SK-N-SH (cell line): ENCODE measurements at regions not wholly inside any gene's neighbourhood (a gene's known extent, or its start where the extent isn't known, plus 50 kb on each side); places are given as distances from the start of the nearest gene placed in this dataset.

Source experiments
- CTCF ChIA-PET: fragments of 300-600, 350-600 bp; formaldehyde crosslinking; extraction: SDS; loops from one replicate; lab custom pipeline; 2021; lab: Yijun Ruan, JAX
- POLR2A ChIA-PET: fragments of 350-600 bp; sonication (Branson Sonifier 250); formaldehyde crosslinking; extraction: SDS; loops from one replicate; lab custom pipeline; 2020; ENCODE audit warnings: antibody characterized with exemption, inconsistent platforms; lab: Yijun Ruan, JAX
- DNase-seq: peaks from one replicate; pipeline ENCODE4 v3.0.0; 2012
- H2AFZ ChIP-seq: fragments of 200-600 bp; sonication (generic); 2 replicates; pipeline ENCODE4 v1.8.1; 2016; ENCODE audit warnings: antibody characterized with exemption, mild to moderate bottlenecking, low read depth
- H3F3A ChIP-seq: fragments of 200-600 bp; sonication (generic); replicated peaks from 2 replicates; pipeline ENCODE3; 2016; ENCODE audit warnings: antibody characterized with exemption, mild to moderate bottlenecking; ENCODE audit not compliant: insufficient read depth
- H3K27ac ChIP-seq, 2 experiments: fragments of 200-500 bp in 1 of 2; fragments of 200-600 bp in 1 of 2; sonication (Bioruptor generic) in 1 of 2; sonication (generic), shearing (Covaris generic) in 1 of 2; 2 replicates each; pipeline versions ENCODE4 v1.5.1 to v1.6.1; 2014 to 2016; ENCODE audit warnings: low read depth in 2 of 2, inconsistent platforms in 1 of 2, low read length in 1 of 2, mild to moderate bottlenecking in 1 of 2, mixed read lengths in 1 of 2
- H3K27me3 ChIP-seq: fragments of 200-600 bp; sonication (generic), shearing (Covaris generic); 2 replicates; pipeline ENCODE4 v1.6.1; 2016; ENCODE audit warnings: mixed run types; ENCODE audit not compliant: insufficient read depth
- H3K36me3 ChIP-seq, 2 experiments: fragments of 200-500 bp in 1 of 2; fragments of 200-600 bp in 1 of 2; sonication (Bioruptor generic) in 1 of 2; sonication (generic) in 1 of 2; replicated peaks in 1 of 2; 2 replicates each; pipeline versions ENCODE3 to v1.5.1; 2014 to 2016; ENCODE audit warnings: low read length in 1 of 2, mild to moderate bottlenecking in 1 of 2; ENCODE audit not compliant: insufficient read depth in 2 of 2, control insufficient read depth in 1 of 2
- H3K4me1 ChIP-seq, 2 experiments: fragments of 200-500 bp in 1 of 2; fragments of 200-600 bp in 1 of 2; sonication (Bioruptor generic) in 1 of 2; sonication (generic), shearing (Covaris generic) in 1 of 2; 2 replicates each; pipeline versions ENCODE4 v1.5.1 to v1.6.1; 2014 to 2016; ENCODE audit warnings: low read depth in 1 of 2, low read length in 1 of 2, mixed run types in 1 of 2; ENCODE audit not compliant: insufficient read depth in 2 of 2, control insufficient read depth in 1 of 2
- H3K4me2 ChIP-seq: fragments of 200-600 bp; sonication (generic), shearing (Covaris generic); 2 replicates; pipeline ENCODE4 v1.6.1; 2017; ENCODE audit warnings: mixed run types
- H3K4me3 ChIP-seq, 2 experiments: fragments of 200-500 bp in 1 of 2; fragments of 200-600 bp in 1 of 2; sonication (Bioruptor generic) in 1 of 2; sonication (generic), shearing (Covaris generic) in 1 of 2; 2 replicates each; pipeline versions ENCODE4 v1.5.1 to v1.8.1; 2014 to 2016; ENCODE audit warnings: low read depth in 2 of 2, inconsistent platforms in 1 of 2, low read length in 1 of 2, mild to moderate bottlenecking in 1 of 2, mixed read lengths in 1 of 2, moderate library complexity in 1 of 2
- H3K79me2 ChIP-seq: fragments of 200-600 bp; sonication (generic); 2 replicates; pipeline ENCODE4 v1.8.1; 2017; ENCODE audit warnings: mild to moderate bottlenecking; ENCODE audit not compliant: insufficient read depth
- H3K9ac ChIP-seq: fragments of 200-600 bp; sonication (generic); 2 replicates; pipeline ENCODE4 v1.6.1; 2017; ENCODE audit warnings: mixed run types
- H3K9me2 ChIP-seq: fragments of 200-600 bp; sonication (generic); 2 replicates; pipeline ENCODE4 v1.6.1; 2017; ENCODE audit warnings: mixed run types
- H3K9me3 ChIP-seq: fragments of 200-600 bp; sonication (generic); 2 replicates; pipeline ENCODE4 v1.6.1; 2017; ENCODE audit warnings: mixed run types, mild to moderate bottlenecking, moderate library complexity
- H4K20me1 ChIP-seq: fragments of 200-600 bp; sonication (generic); 2 replicates; pipeline ENCODE4 v1.6.1; 2017; ENCODE audit warnings: mild to moderate bottlenecking, mixed run types; ENCODE audit not compliant: insufficient read depth
- ELF1 ChIP-seq: IDR thresholded peaks from 2 replicates; pipeline ENCODE4 v1.4.0; 2012
- EP300 ChIP-seq, 2 experiments: IDR thresholded peaks; 2 replicates each; pipeline versions ENCODE4 v1.4.0 to v1.6.1; 2012; ENCODE audit warnings: borderline replicate concordance in 1 of 2, low read depth in 1 of 2, low read length in 1 of 2
- EZH2phosphoT487 ChIP-seq: fragments of 200-600 bp; sonication (generic); IDR thresholded peaks from 2 replicates; pipeline ENCODE4 v1.6.1; 2017; ENCODE audit warnings: low read depth, mixed run types, mild to moderate bottlenecking, antibody characterized with exemption, moderate library complexity, borderline replicate concordance
- FOSL2 ChIP-seq: IDR thresholded peaks from 2 replicates; pipeline ENCODE4 v1.4.0; 2012; ENCODE audit warnings: low read depth, mild to moderate bottlenecking, moderate library complexity, borderline replicate concordance
- JUND ChIP-seq: IDR thresholded peaks from 2 replicates; pipeline ENCODE4 v1.4.0; 2012
- MEF2A ChIP-seq: IDR thresholded peaks from 2 replicates; pipeline ENCODE4 v1.4.0; 2012; ENCODE audit warnings: low read depth, borderline replicate concordance
- NFIC ChIP-seq: IDR thresholded peaks from 2 replicates; pipeline ENCODE4 v1.4.0; 2012; ENCODE audit warnings: borderline replicate concordance
- NRF1 ChIP-seq: IDR thresholded peaks from 2 replicates; pipeline ENCODE4 v1.6.1; 2012; ENCODE audit warnings: low read depth, mild to moderate bottlenecking, low read length
- RCOR1 ChIP-seq: fragments of 150-350 bp; IDR thresholded peaks from 2 replicates; pipeline ENCODE4 v1.6.1; 2017; ENCODE audit warnings: antibody characterized with exemption, low read length
- REST ChIP-seq: IDR thresholded peaks from 2 replicates; pipeline ENCODE4 v1.6.1; 2012; ENCODE audit warnings: mild to moderate bottlenecking, low read depth, low read length, moderate library complexity
- RFX5 ChIP-seq: IDR thresholded peaks from 2 replicates; pipeline ENCODE4 v1.6.1; 2012; ENCODE audit warnings: mild to moderate bottlenecking, improper control_type of control experiment, low read length
- TCF12 ChIP-seq: IDR thresholded peaks from 2 replicates; pipeline ENCODE4 v1.4.0; 2012
- TEAD4 ChIP-seq: IDR thresholded peaks from 2 replicates; pipeline ENCODE4 v1.4.0; 2012; ENCODE audit warnings: mild to moderate bottlenecking, borderline replicate concordance; ENCODE audit not compliant: insufficient read depth
- USF1 ChIP-seq: IDR thresholded peaks from 2 replicates; pipeline ENCODE4 v1.4.0; 2012; ENCODE audit warnings: low read depth, borderline replicate concordance
- YY1 ChIP-seq: IDR thresholded peaks from 2 replicates; pipeline ENCODE4 v1.4.0; 2012; ENCODE audit warnings: low read depth, mild to moderate bottlenecking
- WGBS: methylation state at CpG from one replicate; pipeline ENCODE4 v1.1.6; 2017; ENCODE audit warnings: low lambda C conversion rate; 5-methylcytosine and 5-hydroxymethylcytosine counted together
- TF ChIP-seq, protein P1 (sequence below): fragments of 150-350 bp; IDR thresholded peaks from 2 replicates; pipeline ENCODE4 v1.6.1; 2017; ENCODE audit warnings: antibody characterized with exemption, low read length, low read depth, borderline replicate concordance
- TF ChIP-seq, protein P2 (sequence below): IDR thresholded peaks from 2 replicates; pipeline ENCODE4; 2012

- DNase-seq: no peak
- Histone ChIP-seq H3K9ac (no peak overlapping the region), H3K27me3 (no peaks in the 10 kb centered on the region), H4K20me1 (no peaks in the 10 kb centered on the region), H3K4me2 (no peak overlapping the region), H3K4me1 (no peaks in the 10 kb centered on the region), H3K9me2 (no peaks in the 10 kb centered on the region), H3K36me3 (no peaks in the 10 kb centered on the region), H3F3A (no peaks in the 10 kb centered on the region), H3K27ac (no peak overlapping the region), H2AFZ (no peak overlapping the region), H3K79me2 (no peaks in the 10 kb centered on the region), H3K4me3 (no peak overlapping the region), H3K9me3 (no peaks in the 10 kb centered on the region)
- 81% methylated on average over 6 of the region's 6 CpGs for WGBS
- TF ChIP-seq FOSL2: no peak
- TF ChIP-seq NRF1: no peak
- no peak for TF ChIP-seq EZH2phosphoT487
- no peak for TF ChIP-seq MEF2A
- TF ChIP-seq JUND: no peak
- no peak for TF ChIP-seq REST
- no peak for TF ChIP-seq RFX5
- no peak for TF ChIP-seq USF1
- no peak for TF ChIP-seq RCOR1
- no peak for TF ChIP-seq ELF1
- ChIA-PET CTCF (interaction anchor here (1.2 kb wide), 1 partner anchor 9 kb away, joined by 3 read pairs; no protein-coding TSS in a partner anchor), POLR2A (interaction anchor here (0.6 kb wide), 1 partner anchor 301 kb away, joined by 3 read pairs; no protein-coding TSS in a partner anchor)
Measured at GRCh38 chr11:130718120-130718519, 198.2 kb downstream of the SNX19 start.

- H3K27ac ChIP-seq: peak overlapping the region in 1 of 2 experiments; percentile 58; a peak in 3 of 4 replicates
- TF ChIP-seq RFX5: no peak
- TF ChIP-seq NFIC: 0 out of 2 replicates have a peak, but pooled peaks have one; percentile 7
- peak in 1 of 2 experiments; percentile 34; a peak in 1 of 4 replicates for TF ChIP-seq EP300 (IDR thresholded peaks at IDR 0.05; ENCODE audit: borderline replicate concordance in 1 of 2, low read depth in 1 of 2, low read length in 1 of 2)
- peak; percentile 50 for TF ChIP-seq TCF12
- peak; percentile 39; the same call in 1 of the 2 replicates for TF ChIP-seq JUND
- TF ChIP-seq, protein P1, sequence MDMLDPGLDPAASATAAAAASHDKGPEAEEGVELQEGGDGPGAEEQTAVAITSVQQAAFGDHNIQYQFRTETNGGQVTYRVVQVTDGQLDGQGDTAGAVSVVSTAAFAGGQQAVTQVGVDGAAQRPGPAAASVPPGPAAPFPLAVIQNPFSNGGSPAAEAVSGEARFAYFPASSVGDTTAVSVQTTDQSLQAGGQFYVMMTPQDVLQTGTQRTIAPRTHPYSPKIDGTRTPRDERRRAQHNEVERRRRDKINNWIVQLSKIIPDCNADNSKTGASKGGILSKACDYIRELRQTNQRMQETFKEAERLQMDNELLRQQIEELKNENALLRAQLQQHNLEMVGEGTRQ: no peak
- TF ChIP-seq YY1: no peak
- TF ChIP-seq TEAD4: 0 out of 2 replicates have a peak, but pooled peaks have one; percentile 56
- TF ChIP-seq, protein P2, sequence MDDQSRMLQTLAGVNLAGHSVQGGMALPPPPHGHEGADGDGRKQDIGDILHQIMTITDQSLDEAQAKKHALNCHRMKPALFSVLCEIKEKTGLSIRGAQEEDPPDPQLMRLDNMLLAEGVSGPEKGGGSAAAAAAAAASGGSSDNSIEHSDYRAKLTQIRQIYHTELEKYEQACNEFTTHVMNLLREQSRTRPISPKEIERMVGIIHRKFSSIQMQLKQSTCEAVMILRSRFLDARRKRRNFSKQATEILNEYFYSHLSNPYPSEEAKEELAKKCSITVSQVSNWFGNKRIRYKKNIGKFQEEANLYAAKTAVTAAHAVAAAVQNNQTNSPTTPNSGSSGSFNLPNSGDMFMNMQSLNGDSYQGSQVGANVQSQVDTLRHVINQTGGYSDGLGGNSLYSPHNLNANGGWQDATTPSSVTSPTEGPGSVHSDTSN: peak; percentile 34
- TF ChIP-seq FOSL2: no peak
- no peak overlapping the region for H3K4me3 ChIP-seq
- ChIA-PET CTCF (no interaction called here), POLR2A (no interaction called here)
- H3K9me2 ChIP-seq: no peaks in the 10 kb centered on the region
- H3K79me2 ChIP-seq: no peaks in the 10 kb centered on the region
- H4K20me1 ChIP-seq: no peaks in the 10 kb centered on the region
- H3F3A ChIP-seq: no peaks in the 10 kb centered on the region
- 0 out of 2 replicates have a peak overlapping the region, but pooled peaks have one; percentile 5 for H3K9ac ChIP-seq
- H3K36me3 ChIP-seq: no peaks in the 10 kb centered on the region
- peak overlapping the region; percentile 39 for H3K4me2 ChIP-seq
- H3K4me1 ChIP-seq: no peaks in the 10 kb centered on the region
- 64% methylated on average over 12 of the region's 14 CpGs for WGBS
- H3K9me3 ChIP-seq: no peaks in the 10 kb centered on the region
- no peaks in the 10 kb centered on the region for H3K27me3 ChIP-seq
- no peak for DNase-seq
- H2AFZ ChIP-seq: no peak overlapping the region; the same call in 1 of the 2 replicates
Measured at GRCh38 chr11:130719220-130719915, 196.9 kb downstream of the SNX19 start.
